A673 (cell line): ENCODE measurements at regions not wholly inside any gene's neighbourhood (a gene's known extent, or its start where the extent isn't known, plus 50 kb on each side); places are given as distances from the start of the nearest gene placed in this dataset.
A peak's percentile ranks its signal among the peaks of the same experiment; 100 is the strongest.

Source experiments
- BruUV-seq: library from RNA; stranded (reverse); fragments of 400-500 nt; replicated peaks from 2 replicates; lab custom pipeline; 2021; lab: Mats Ljungman, UMichigan
- CTCF ChIA-PET: fragments of 300-600 bp; sonication (Branson Sonifier 250); formaldehyde crosslinking; loops from one replicate; lab custom pipeline; 2022; ENCODE audit warnings: antibody characterized with exemption; lab: Charles Lee
- POLR2A ChIA-PET: fragments of 300-600 bp; sonication (Branson Sonifier 250); formaldehyde crosslinking; loops from one replicate; lab custom pipeline; 2022; ENCODE audit warnings: antibody characterized with exemption; ENCODE audit not compliant: low non-redundant PET; lab: Charles Lee
- DNase-seq: peaks from one replicate; pipeline ENCODE4 v3.0.0-alpha.2; 2015; ENCODE audit warnings: low spot score
- H3K27ac ChIP-seq: fragments of 200-600 bp; sonication (generic); 2 replicates; pipeline ENCODE4 v1.5.1; 2016; ENCODE audit warnings: mixed run types, low read depth, mild to moderate bottlenecking, mixed read lengths, antibody characterized with exemption, low read length; ENCODE audit not compliant: poor library complexity, severe bottlenecking
- H3K27me3 ChIP-seq: fragments of 200-600 bp; sonication (generic); replicated peaks from 2 replicates; pipeline ENCODE4 v1.6.1; 2017; ENCODE audit warnings: mixed run types, low read depth, mild to moderate bottlenecking, mixed read lengths, antibody characterized with exemption, low read length; ENCODE audit not compliant: insufficient read depth, poor library complexity
- H3K36me3 ChIP-seq: fragments of 200-600 bp; sonication (generic); 2 replicates; pipeline ENCODE4 v1.6.1; 2016; ENCODE audit warnings: mixed run types, mild to moderate bottlenecking, mixed read lengths, antibody characterized with exemption, low read length; ENCODE audit not compliant: insufficient read depth, poor library complexity, severe bottlenecking
- H3K4me1 ChIP-seq: fragments of 200-600 bp; sonication (generic); 2 replicates; pipeline ENCODE4 v1.6.1; 2017; ENCODE audit warnings: mixed run types, mild to moderate bottlenecking, mixed read lengths, antibody characterized with exemption, low read length; ENCODE audit not compliant: insufficient read depth, poor library complexity, severe bottlenecking
- H3K4me3 ChIP-seq: fragments of 200-600 bp; sonication (generic); 2 replicates; pipeline ENCODE4 v1.5.1; 2016; ENCODE audit warnings: low read depth, mixed run types, mild to moderate bottlenecking, mixed read lengths, low read length; ENCODE audit not compliant: poor library complexity, severe bottlenecking
- H3K9me3 ChIP-seq: fragments of 200-600 bp; sonication (generic); 2 replicates; pipeline ENCODE4 v1.6.1; 2016; ENCODE audit warnings: mixed run types, low read depth, mild to moderate bottlenecking, mixed read lengths, antibody characterized with exemption, low read length; ENCODE audit not compliant: poor library complexity, severe bottlenecking
- EZH2 ChIP-seq: fragments of 200-600 bp; sonication (generic); IDR thresholded peaks from 2 replicates; pipeline ENCODE4 v1.6.1; 2017; ENCODE audit warnings: borderline replicate concordance, low read depth, mild to moderate bottlenecking, mixed read lengths, antibody characterized with exemption, low read length; ENCODE audit not compliant: poor library complexity, severe bottlenecking
- intact Hi-C: fragments of 100-400 bp; cut with micrococcal nuclease; formaldehyde crosslinking; loops from one replicate; pipeline ENCODE4 v1.10.0; 2022; ENCODE audit not compliant: unreplicated experiment
- TF ChIP-seq, protein P1 (sequence below): fragments of 300-800, 200-600 bp; sonication (generic); conservative IDR thresholded peaks from 2 replicates; pipeline ENCODE4 v1.5.1; 2017; ENCODE audit warnings: low read depth, mild to moderate bottlenecking, antibody characterized with exemption, low read length, moderate library complexity, mixed read lengths

DNA sequence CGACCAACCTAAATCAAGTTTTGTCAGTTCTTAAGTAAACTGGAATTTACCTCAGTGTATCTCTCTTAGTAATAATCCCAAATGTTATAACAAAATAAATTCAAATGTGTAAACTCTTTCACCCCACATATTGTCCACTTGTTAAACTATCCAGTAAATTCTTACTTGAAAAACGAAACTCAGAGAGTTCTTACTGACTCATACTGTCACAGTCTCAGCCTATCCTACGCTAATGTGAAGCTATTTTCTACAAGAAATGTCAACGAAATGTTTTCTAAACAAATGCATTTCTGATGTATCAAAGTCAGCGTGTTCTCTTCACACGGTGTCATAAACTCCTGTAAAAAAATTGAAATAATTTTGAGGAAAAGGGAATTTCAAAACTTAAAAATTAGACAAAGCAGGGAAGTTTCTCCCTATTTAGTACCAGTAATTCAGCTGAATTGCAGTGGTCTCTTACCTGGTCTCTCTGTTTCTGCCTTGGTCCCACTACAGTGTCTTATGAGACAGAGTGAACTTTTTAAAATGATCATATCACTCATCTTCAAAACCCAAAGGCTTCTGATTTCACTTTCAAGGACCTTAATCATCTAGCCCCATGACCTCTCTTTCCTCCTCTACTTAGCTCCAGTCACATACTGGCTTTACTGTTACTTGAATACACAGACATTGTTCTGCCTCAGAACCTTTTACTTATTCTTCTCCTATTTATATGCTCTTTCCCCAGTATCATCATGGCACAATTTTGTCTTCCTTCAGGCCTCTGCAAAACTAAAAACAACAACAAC, 63.3 kb downstream of the DCAF8L1 start:
- BruUV-seq: no TSS peak
- TF ChIP-seq, protein P1, sequence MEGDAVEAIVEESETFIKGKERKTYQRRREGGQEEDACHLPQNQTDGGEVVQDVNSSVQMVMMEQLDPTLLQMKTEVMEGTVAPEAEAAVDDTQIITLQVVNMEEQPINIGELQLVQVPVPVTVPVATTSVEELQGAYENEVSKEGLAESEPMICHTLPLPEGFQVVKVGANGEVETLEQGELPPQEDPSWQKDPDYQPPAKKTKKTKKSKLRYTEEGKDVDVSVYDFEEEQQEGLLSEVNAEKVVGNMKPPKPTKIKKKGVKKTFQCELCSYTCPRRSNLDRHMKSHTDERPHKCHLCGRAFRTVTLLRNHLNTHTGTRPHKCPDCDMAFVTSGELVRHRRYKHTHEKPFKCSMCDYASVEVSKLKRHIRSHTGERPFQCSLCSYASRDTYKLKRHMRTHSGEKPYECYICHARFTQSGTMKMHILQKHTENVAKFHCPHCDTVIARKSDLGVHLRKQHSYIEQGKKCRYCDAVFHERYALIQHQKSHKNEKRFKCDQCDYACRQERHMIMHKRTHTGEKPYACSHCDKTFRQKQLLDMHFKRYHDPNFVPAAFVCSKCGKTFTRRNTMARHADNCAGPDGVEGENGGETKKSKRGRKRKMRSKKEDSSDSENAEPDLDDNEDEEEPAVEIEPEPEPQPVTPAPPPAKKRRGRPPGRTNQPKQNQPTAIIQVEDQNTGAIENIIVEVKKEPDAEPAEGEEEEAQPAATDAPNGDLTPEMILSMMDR: no peak
- TF ChIP-seq EZH2: no peak
- ChIA-PET CTCF (no interaction called here), POLR2A (no interaction called here)
- intact Hi-C loops: no loop called here
- Histone ChIP-seq H3K4me1 (no peaks in the 10 kb centered on the region), H3K27ac (no peak overlapping the region), H3K27me3 (no peaks in the 10 kb centered on the region), H3K9me3 (no peaks in the 10 kb centered on the region), H3K4me3 (no peak overlapping the region), H3K36me3 (no peaks in the 10 kb centered on the region)
- DNase-seq: no peak

DNA sequence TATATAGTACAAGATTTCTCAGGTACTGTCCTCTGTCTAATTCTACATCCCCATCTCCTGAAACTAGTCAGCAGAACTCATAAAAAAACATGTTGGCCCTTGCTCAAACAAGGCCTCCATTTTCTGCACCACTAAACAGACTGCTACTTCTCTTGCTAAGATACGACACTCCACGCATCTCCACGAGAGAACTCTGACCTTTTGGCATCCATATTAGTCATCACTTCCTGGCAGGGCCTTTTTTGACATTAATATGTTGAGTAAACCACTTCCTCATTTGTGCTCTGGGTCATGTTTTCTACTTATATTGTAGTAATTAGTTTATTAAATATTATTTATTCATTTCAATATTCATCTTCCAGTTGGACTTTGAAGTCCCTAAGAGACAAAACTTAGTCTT, 65.6 kb downstream of the DCAF8L1 start:
- H3K36me3 ChIP-seq: no peaks in the 10 kb centered on the region
- ChIA-PET POLR2A (no interaction called here), CTCF (no interaction called here)
- H3K9me3 ChIP-seq: no peaks in the 10 kb centered on the region
- H3K27ac ChIP-seq: no peak overlapping the region
- BruUV-seq: no TSS peak
- TF ChIP-seq, protein P1: no peak
- TF ChIP-seq EZH2: no peak
- no peak overlapping the region for H3K4me3 ChIP-seq
- H3K4me1 ChIP-seq: no peaks in the 10 kb centered on the region
- peak; percentile 17 for DNase-seq
- intact Hi-C loops: no loop called here
- H3K27me3 ChIP-seq: no peaks in the 10 kb centered on the region

DNA sequence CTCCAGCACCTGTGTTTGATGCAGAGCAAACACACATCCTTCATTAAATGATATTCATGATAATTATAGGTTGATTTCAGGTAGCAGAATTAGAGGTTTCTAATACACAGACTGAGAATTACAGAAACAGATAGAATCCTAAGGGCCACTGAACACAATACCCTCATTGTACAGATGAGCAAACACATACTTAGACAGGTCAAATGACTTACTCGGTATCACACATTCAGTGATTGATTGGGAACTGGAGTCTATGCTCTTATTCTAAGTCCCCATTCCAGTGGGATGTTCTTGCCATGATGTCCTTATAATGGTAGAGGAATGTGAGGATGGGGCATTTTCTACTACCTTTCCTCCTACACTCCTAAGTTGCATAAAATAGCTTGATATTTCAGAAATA, 70.8 kb downstream of the DCAF8L1 start:
- TF ChIP-seq EZH2: no peak
- TF ChIP-seq, protein P1: no peak
- BruUV-seq: no TSS peak
- no peaks in the 10 kb centered on the region for H3K4me1 ChIP-seq
- no peak overlapping the region for H3K4me3 ChIP-seq
- no peaks in the 10 kb centered on the region for H3K9me3 ChIP-seq
- no peak overlapping the region for H3K27ac ChIP-seq
- intact Hi-C loops: no loop called here
- H3K36me3 ChIP-seq: no peaks in the 10 kb centered on the region
- ChIA-PET POLR2A (no interaction called here), CTCF (no interaction called here)
- DNase-seq: no peak
- no peaks in the 10 kb centered on the region for H3K27me3 ChIP-seq
